ENCODE measurements at regions not wholly inside any gene's neighbourhood (a gene's known extent, or its start where the extent isn't known, plus 50 kb on each side); places are given as distances from the start of the nearest gene placed in this dataset.

- TF ChIP-seq ZNF274 (IDR thresholded peaks at IDR 0.05; ENCODE audit: low read depth, low read length) (no peak), YY1 (IDR thresholded peaks at IDR 0.05; ENCODE audit: insufficient read depth, insufficient read length) (no peak)
These were observed 58.5 kb downstream of the RPL22L1 start for GRCh38 chr3:170811515-170811914.
